Lower lobe of right lung (tissue), 2 donors: ENCODE measurements at regions not wholly inside any gene's neighbourhood (a gene's known extent, or its start where the extent isn't known, plus 50 kb on each side); places are given as distances from the start of the nearest gene placed in this dataset.

ENCODE experiments used
- ATAC-seq, 2 donors: fragments of 200-7000 bp; cut with Tn5 transposase; one replicate each; pipeline ENCODE4 v1.9.1; 2020 to 2022; ENCODE audit warnings: mild to moderate bottlenecking in 2 of 2, moderate library complexity in 2 of 2
- DNase-seq: peaks from one replicate; pipeline ENCODE4 v3.0.0-alpha.2; 2020
- H3K27ac ChIP-seq: fragments of 200-600 bp; one replicate; pipeline ENCODE4 v1.8.0; 2022
- H3K27me3 ChIP-seq: fragments of 200-600 bp; one replicate; pipeline ENCODE4 v1.8.0; 2022; ENCODE audit warnings: low read depth
- H3K36me3 ChIP-seq: fragments of 200-600 bp; one replicate; pipeline ENCODE4 v1.8.0; 2022; ENCODE audit warnings: mild to moderate bottlenecking
- H3K4me1 ChIP-seq: fragments of 200-600 bp; one replicate; pipeline ENCODE4 v1.8.0; 2022
- H3K4me3 ChIP-seq: fragments of 200-600 bp; one replicate; pipeline ENCODE4 v1.8.0; 2022; ENCODE audit warnings: mild to moderate bottlenecking
- H3K9me3 ChIP-seq: fragments of 200-600 bp; one replicate; pipeline ENCODE4 v1.8.0; 2022
- intact Hi-C: fragments of 100-400 bp; cut with DNase I; formaldehyde crosslinking; loops from one replicate; pipeline ENCODE4 v1.11.0; 2022
- TF ChIP-seq, protein P1 (sequence below): fragments of 200-600 bp; IDR thresholded peaks from one replicate; pipeline ENCODE4 v1.8.0; 2022; ENCODE audit warnings: antibody characterized with exemption, mild to moderate bottlenecking
- donor health status: DM: no; HTN: yes; CAD: no; lungs with severe emphysema.

DNA sequence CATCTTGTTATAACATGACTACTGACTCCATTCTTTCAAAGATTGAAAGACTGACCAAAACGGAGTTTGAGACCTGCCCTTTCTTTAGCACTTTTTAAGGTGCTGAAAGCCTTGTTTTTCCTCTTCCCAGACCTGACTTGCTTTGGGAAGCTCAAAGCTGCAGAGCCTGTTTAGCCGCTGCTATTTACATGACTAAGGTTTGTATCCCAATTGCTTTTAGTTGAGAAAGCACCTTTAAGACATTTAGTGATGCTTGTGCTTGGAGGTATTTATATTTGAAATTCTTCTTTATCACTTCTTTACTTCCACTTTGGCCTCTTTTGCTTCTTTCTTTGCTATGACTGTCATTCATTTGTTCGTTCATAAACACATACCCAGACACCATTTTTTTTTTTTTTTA, 182.6 kb upstream of the ELL2 start:
- H3K36me3 ChIP-seq = no peaks in the 10 kb centered on the region
- no peaks in the 10 kb centered on the region for H3K27me3 ChIP-seq
- no peak overlapping the region for H3K27ac ChIP-seq
- no peak for ATAC-seq
- DNase-seq = no peak
- H3K9me3 ChIP-seq = no peaks in the 10 kb centered on the region
- TF ChIP-seq, protein P1, sequence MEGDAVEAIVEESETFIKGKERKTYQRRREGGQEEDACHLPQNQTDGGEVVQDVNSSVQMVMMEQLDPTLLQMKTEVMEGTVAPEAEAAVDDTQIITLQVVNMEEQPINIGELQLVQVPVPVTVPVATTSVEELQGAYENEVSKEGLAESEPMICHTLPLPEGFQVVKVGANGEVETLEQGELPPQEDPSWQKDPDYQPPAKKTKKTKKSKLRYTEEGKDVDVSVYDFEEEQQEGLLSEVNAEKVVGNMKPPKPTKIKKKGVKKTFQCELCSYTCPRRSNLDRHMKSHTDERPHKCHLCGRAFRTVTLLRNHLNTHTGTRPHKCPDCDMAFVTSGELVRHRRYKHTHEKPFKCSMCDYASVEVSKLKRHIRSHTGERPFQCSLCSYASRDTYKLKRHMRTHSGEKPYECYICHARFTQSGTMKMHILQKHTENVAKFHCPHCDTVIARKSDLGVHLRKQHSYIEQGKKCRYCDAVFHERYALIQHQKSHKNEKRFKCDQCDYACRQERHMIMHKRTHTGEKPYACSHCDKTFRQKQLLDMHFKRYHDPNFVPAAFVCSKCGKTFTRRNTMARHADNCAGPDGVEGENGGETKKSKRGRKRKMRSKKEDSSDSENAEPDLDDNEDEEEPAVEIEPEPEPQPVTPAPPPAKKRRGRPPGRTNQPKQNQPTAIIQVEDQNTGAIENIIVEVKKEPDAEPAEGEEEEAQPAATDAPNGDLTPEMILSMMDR = no peak
- H3K4me3 ChIP-seq = no peak overlapping the region
- H3K4me1 ChIP-seq = no peaks in the 10 kb centered on the region
- intact Hi-C loops = no loop called here

DNA sequence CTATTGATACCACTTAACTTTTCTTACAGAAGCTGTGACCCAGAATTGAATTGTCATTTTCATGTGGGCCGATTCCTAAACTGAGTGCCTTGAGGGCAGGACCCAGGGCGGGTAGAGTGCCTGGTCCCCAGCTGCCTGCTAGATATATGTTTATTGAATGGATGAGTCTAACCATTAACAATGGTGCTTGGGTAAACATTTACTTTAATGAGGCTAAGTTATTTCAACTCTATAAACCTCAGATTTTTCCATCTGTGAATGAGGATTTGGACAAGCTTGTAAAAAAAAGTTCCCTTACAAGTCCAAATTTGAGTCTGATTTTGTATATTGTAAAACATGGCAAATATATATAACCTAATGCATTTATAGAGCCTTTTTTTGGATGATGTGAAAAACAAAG, 181.8 kb upstream of the ELL2 start:
- intact Hi-C loops = no loop called here
- TF ChIP-seq, protein P1 = no peak
- H3K36me3 ChIP-seq = no peaks in the 10 kb centered on the region
- H3K9me3 ChIP-seq = no peaks in the 10 kb centered on the region
- H3K4me1 ChIP-seq = no peaks in the 10 kb centered on the region
- H3K27me3 ChIP-seq = no peaks in the 10 kb centered on the region
- DNase-seq (no peak), ATAC-seq (no peak)
- H3K4me3 ChIP-seq = no peak overlapping the region
- H3K27ac ChIP-seq = no peak overlapping the region

DNA sequence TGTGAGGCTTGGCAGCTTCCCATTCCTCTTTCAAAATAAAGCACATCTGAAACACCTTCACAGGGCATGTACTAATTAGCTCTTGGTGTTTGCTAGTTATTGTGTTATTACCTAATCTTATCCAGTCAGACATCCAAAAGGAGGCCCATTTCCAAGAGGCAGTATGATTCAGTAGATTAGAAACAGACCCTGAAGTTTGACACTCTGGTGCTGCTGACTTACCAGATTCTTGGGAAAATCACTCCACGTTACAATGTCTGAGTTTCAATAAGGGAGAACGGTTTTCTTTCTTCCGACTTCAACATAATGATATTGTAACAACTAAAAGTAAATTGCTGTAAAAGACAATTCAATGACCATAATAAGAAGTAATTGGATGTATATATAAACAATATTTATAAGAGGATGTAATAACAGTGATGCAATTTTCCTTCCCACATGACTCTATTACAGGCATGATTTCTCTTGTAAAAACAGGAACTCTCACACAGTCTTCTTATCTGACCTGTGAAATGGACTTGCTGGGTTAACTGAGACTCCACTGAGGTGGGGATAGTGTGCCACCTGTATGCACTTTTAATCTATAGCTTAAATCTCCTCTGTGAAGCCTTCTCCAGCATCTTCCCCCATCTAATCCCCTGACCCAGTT, 181.3 kb upstream of the ELL2 start:
- TF ChIP-seq, protein P1 = no peak
- Histone ChIP-seq H3K27me3 (no peaks in the 10 kb centered on the region), H3K4me3 (no peak overlapping the region), H3K36me3 (no peaks in the 10 kb centered on the region), H3K27ac (no peak overlapping the region), H3K9me3 (no peaks in the 10 kb centered on the region), H3K4me1 (no peaks in the 10 kb centered on the region)
- DNase-seq (no peak), ATAC-seq (no peak)
- intact Hi-C loops = no loop called here

DNA sequence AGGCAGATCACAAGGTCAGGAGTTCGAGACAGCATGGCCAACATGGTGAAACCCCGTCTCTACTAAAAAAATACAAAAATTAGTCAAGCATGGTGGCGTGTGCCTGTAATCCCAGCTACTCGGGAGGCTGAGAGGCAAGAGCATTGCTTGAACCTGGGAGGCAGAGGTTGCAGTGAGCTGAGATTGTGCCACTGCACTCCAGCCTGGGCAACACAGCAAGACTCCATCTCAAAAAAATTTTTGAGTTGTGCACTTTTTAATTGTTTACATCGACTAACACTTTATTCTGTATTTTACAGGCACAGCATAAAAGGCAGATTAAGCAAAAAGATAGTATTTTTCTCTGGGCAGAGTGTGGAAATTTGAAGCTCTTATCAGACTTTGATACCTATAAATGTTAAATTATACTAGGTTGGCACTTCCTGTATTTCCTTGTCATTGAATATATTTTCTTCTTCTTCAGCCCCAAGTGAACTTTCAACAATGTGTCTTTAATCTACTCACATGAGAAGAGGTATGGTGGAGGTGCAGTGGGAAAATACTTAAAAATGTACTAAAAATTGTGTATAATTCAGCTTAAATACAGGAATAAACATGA, 180.6 kb upstream of the ELL2 start:
- intact Hi-C loops = no loop called here
- no peak overlapping the region for H3K4me3 ChIP-seq
- no peaks in the 10 kb centered on the region for H3K4me1 ChIP-seq
- no peak overlapping the region for H3K27ac ChIP-seq
- H3K9me3 ChIP-seq = no peaks in the 10 kb centered on the region
- no peaks in the 10 kb centered on the region for H3K36me3 ChIP-seq
- ATAC-seq (no peak), DNase-seq (no peak)
- TF ChIP-seq, protein P1 = no peak
- no peaks in the 10 kb centered on the region for H3K27me3 ChIP-seq

DNA sequence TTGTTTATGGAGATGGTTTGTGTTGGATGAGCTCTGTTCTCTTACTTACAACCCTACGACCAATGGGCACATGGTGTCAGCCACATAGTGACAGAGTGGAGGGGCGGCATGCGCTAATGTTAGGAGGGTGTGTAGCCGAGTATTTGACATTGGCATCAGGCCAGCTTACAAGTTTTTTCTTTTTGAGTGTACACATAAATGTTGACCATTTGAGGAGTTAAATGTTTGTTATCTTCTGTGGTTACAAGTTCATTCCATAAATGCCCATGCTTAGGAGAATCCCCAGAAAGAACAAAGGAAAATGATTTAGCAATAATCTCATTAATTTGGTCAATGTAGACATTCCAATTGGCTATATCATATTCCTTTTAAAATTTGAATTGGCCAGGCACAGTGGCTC, 180.1 kb upstream of the ELL2 start:
- ATAC-seq (no peak), DNase-seq (no peak)
- Histone ChIP-seq H3K27ac (no peak overlapping the region), H3K4me1 (no peaks in the 10 kb centered on the region), H3K4me3 (no peak overlapping the region), H3K36me3 (no peaks in the 10 kb centered on the region), H3K9me3 (no peaks in the 10 kb centered on the region), H3K27me3 (no peaks in the 10 kb centered on the region)
- intact Hi-C loops = no loop called here
- TF ChIP-seq, protein P1 = no peak
